Activated CD4-positive, alpha-beta memory T cell treated with anti-CD3 and anti-CD28 coated beads for 36 hours (primary cell): ENCODE measurements at regions not wholly inside any gene's neighbourhood (a gene's known extent, or its start where the extent isn't known, plus 50 kb on each side); places are given as distances from the start of the nearest gene placed in this dataset.

Source experiments
- CTCF ChIA-PET: fragments of 350-600 bp; sonication (Branson Sonifier 250); formaldehyde crosslinking; loops from one replicate; lab custom pipeline; 2021; ENCODE audit warnings: antibody characterized with exemption, inconsistent platforms; lab: Charles Lee
- POLR2A ChIA-PET: fragments of 350-600 bp; sonication (Branson Sonifier 250); formaldehyde crosslinking; loops from one replicate; lab custom pipeline; 2021; ENCODE audit warnings: antibody characterized with exemption; lab: Charles Lee
- DNase-seq: peaks from one replicate; pipeline ENCODE4 v3.0.0-alpha.2; 2020
- H3K27ac Mint-ChIP-seq: one replicate; pipeline ENCODE4 v1.8.0; 2021; ENCODE audit warnings: mixed read lengths
- H3K27me3 Mint-ChIP-seq: one replicate; pipeline ENCODE4 v1.8.0; 2021; ENCODE audit warnings: mixed read lengths
- H3K36me3 Mint-ChIP-seq: one replicate; pipeline ENCODE4 v1.8.0; 2021; ENCODE audit warnings: mixed read lengths
- H3K4me1 Mint-ChIP-seq: one replicate; pipeline ENCODE4 v1.8.0; 2021; ENCODE audit warnings: low read depth, mixed read lengths
- H3K4me3 Mint-ChIP-seq: one replicate; pipeline ENCODE4 v1.8.0; 2021; ENCODE audit warnings: mild to moderate bottlenecking, mixed read lengths
- H3K9me3 Mint-ChIP-seq: one replicate; pipeline ENCODE4 v1.8.0; 2021; ENCODE audit warnings: mixed read lengths
- intact Hi-C: fragments of 100-400 bp; cut with micrococcal nuclease; formaldehyde crosslinking; loops from one replicate; pipeline ENCODE4 v1.15.1; 2023

DNA sequence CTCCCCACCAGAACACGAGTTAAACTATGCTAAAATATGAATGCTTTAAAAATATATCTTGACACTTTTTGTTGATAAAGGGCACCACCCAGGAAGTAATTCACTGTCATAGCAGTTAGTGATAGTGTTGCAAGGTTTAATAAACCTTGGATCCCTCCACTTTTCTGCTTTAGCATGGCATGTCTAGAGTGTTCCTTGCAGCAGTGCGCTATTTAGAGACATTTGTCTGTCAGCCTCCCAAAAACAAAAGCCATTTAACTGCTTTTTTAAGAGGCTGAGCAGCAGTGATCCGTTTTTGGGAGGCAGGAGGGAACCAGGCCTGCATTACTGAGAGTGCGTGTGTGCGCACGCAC lies 69.6 kb upstream of the RAB11FIP2 start:
- Mint-ChIP-seq H3K27ac (no peak overlapping the region), H3K9me3 (no peaks in the 10 kb centered on the region), H3K27me3 (peaks cover 5% of the 10 kb centered on the region), H3K4me3 (no peak overlapping the region), H3K4me1 (no peaks in the 10 kb centered on the region), H3K36me3 (no peaks in the 10 kb centered on the region)
- ChIA-PET CTCF (no interaction called here), POLR2A (no interaction called here)
- DNase-seq = no peak
- intact Hi-C loops = no loop called here

DNA sequence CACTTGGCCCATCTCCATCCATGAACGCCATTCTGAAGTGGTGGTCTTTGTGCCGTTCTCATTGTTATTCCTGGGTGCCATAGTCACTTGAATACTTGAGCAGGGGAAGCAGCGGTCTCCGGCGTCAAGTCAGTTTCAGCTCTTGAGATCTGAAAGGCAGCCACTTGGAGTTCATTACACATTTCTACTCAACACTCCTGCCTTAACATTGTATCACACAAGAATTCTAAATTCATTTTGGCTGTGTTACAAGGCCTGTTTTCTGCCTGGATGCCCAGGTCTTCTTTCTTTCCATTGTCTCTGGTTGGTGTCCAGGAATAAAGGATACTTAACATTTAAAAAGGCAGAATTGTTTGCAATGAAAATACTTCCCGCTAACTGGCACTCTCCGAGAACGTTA lies 69.0 kb upstream of the RAB11FIP2 start:
- no peak overlapping the region for H3K4me3 Mint-ChIP-seq

DNA sequence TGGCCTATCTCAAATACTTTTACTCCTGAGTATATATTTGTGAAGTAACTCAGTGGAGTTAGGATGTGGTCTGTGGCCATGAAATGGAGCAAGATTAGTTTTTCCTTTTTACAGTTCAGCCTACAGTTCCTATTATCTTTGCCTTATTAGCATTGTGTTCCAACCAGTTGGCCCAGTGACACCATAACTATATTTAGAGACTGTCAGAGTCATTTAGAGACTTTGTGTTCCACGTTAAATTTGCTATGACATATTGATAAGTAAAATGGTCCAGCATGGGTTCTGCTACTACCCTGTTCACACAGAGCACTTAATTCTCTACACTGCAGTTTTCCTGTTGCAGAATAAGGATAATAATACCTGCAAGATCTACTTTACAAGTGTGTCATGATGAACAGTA lies 68.3 kb upstream of the RAB11FIP2 start:
- H3K4me1 Mint-ChIP-seq = peaks cover 2% of the 10 kb centered on the region
- intact Hi-C loops = no loop called here
- DNase-seq = no peak
- H3K36me3 Mint-ChIP-seq = no peaks in the 10 kb centered on the region
- POLR2A ChIA-PET = no interaction called here
- peaks cover 5% of the 10 kb centered on the region for H3K27me3 Mint-ChIP-seq
- H3K9me3 Mint-ChIP-seq = no peaks in the 10 kb centered on the region
- CTCF ChIA-PET = no interaction called here
- H3K4me3 Mint-ChIP-seq = no peak overlapping the region
- no peak overlapping the region for H3K27ac Mint-ChIP-seq

More for the DNA sequence above, 69.0 kb upstream of the RAB11FIP2 start:
- Mint-ChIP-seq H3K4me1 (peaks cover under 1% of the 10 kb centered on the region), H3K27ac (no peak overlapping the region), H3K9me3 (no peaks in the 10 kb centered on the region), H3K27me3 (peaks cover 5% of the 10 kb centered on the region), H3K36me3 (no peaks in the 10 kb centered on the region)
- no peak for DNase-seq
- intact Hi-C loops = no loop called here
- ChIA-PET CTCF (no interaction called here), POLR2A (no interaction called here)

DNA sequence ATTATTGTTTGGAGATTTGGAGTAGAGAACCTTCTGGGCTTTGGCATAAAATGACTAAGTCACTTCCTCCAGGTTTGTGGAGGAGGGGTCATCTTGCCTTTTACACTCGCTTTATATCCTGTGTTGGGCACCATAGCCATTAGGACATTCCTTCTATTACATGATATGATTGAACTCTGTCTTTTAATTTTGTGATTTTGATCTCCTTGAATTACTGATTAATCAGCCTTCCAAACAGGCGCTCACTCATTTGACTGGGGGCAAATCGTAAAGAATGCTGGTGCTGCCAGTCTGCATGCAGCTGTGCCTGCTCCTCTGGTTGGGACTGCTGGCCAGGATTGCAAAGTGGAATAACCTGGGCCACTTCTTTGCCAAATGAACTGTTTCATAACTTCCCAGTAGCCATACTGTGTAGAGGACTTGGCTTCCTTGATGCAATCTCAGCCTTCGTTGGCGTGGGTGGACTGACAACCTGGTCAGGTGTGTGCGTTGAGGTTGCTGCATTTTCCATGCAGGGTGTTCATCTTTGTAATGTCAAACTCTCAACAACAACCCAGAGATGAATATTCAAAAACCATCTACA lies 65.9 kb upstream of the RAB11FIP2 start:
- Mint-ChIP-seq H3K27ac (no peak overlapping the region), H3K36me3 (no peaks in the 10 kb centered on the region), H3K4me3 (no peak overlapping the region), H3K4me1 (peaks cover 2% of the 10 kb centered on the region), H3K9me3 (no peaks in the 10 kb centered on the region), H3K27me3 (no peaks in the 10 kb centered on the region)
- POLR2A ChIA-PET = no interaction called here
- CTCF ChIA-PET = no interaction called here
- DNase-seq = no peak
- intact Hi-C loops = no loop called here

DNA sequence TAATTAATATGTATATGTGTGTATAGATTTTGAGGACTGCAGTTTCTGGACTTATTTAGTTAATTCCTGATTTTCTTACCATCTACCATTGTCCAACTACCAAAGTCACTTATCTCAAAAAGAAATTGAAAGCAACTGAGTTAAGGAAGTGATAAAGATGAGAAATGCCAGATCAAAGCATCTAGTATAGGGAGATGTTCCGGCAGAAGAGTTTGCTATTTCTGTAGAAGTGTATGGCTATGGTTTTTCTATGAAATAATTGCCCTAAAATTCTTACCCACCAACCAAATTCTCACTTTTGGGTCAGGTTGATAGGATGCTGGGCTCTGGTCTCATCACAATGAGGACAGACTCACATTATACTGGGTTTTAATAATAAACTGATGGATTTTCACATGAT lies 64.0 kb upstream of the RAB11FIP2 start:
- DNase-seq = no peak
- no peak overlapping the region for H3K4me3 Mint-ChIP-seq
- intact Hi-C loops = no loop called here
- H3K9me3 Mint-ChIP-seq = no peaks in the 10 kb centered on the region
- H3K27me3 Mint-ChIP-seq = peaks cover 4% of the 10 kb centered on the region
- CTCF ChIA-PET = no interaction called here
- no peak overlapping the region for H3K27ac Mint-ChIP-seq
- peaks cover 7% of the 10 kb centered on the region for H3K4me1 Mint-ChIP-seq
- H3K36me3 Mint-ChIP-seq = no peaks in the 10 kb centered on the region
- POLR2A ChIA-PET = no interaction called here

DNA sequence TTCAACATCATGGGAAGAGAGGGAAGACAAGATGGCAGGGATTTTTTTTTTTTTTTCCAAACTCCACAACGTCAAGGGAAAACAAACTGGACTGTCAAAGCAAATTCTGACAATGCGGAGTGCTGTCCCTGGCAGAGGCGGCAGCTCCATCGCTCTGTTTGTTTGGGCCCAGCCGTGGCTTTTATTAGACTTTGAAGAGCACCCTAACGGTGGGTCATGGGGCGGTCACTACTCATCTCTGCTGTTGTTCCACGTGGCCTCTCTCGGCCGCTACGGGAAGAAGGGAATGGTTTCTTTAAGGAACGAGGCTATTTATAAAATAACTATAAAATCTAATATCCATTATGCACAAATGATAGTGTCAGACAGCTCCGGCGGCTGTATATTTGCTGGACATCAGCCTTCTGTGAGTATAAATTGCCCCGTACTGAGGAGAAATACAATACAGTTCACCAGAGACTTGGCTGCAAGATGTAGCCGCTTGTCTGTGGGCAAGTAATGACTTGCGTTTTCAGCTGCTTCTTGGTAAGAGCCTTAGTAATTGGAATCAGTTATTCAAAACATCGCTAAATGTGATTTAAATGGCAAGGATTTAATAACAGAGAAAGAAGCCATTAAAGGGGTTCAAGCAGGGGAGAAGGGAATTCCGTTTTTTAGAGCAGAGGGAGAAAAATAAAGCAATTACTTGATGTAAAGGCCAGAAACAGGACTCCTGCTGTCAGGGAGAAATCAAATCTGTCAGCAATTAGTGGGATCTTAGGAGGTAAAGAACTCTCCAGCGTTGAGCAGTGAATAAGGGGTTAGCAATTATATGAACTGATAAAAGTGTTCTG lies 61.7 kb upstream of the RAB11FIP2 start:
- Mint-ChIP-seq H3K27ac (no peak overlapping the region), H3K36me3 (no peaks in the 10 kb centered on the region), H3K9me3 (no peaks in the 10 kb centered on the region), H3K4me1 (peaks cover 7% of the 10 kb centered on the region), H3K4me3 (no peak overlapping the region), H3K27me3 (peaks cover 11% of the 10 kb centered on the region)
- intact Hi-C loops = no loop called here
- DNase-seq = no peak
- POLR2A ChIA-PET = no interaction called here
- CTCF ChIA-PET = no interaction called here

DNA sequence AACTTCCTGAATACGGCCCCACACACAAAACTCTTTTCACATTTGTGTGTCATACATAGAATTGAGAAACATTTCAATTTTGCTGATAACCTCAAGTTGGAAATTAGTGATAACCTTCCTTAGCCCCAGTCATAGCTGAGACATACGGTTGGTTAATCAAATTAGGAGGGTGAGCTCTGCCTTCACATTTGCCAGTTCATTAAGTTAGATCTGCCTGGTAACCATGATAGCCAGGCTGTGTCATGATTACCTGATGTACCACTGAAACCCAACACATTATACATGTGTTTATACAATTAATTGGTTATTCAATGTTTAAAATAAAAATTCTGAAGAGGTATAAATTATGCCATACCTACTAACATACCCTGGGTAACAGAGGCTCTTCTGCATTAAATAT lies 60.8 kb upstream of the RAB11FIP2 start:
- ChIA-PET POLR2A (no interaction called here), CTCF (no interaction called here)
- DNase-seq = no peak
- Mint-ChIP-seq H3K27me3 (peaks cover 13% of the 10 kb centered on the region), H3K4me3 (no peak overlapping the region), H3K36me3 (no peaks in the 10 kb centered on the region), H3K27ac (no peak overlapping the region), H3K4me1 (peaks cover 7% of the 10 kb centered on the region), H3K9me3 (no peaks in the 10 kb centered on the region)
- intact Hi-C loops = no loop called here

DNA sequence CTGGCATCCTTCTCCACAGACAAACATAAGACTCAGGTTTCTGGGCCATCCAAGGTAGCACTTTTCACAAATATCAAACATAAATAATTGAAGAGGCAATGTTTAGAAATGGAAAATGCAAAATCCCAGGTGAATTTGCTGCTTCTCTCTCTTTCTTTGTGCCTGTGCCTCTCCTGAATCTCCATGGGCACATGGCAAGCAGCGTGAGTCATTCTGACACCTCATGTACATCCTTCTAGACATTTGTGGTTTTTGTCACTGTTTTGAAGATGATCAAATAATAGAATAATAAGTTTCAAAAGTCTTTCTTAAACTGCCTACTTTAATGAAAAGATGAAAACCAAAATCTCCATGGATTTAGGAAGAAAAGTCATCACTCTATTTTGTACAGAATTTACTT lies 60.3 kb upstream of the RAB11FIP2 start:
- Mint-ChIP-seq H3K36me3 (no peaks in the 10 kb centered on the region), H3K4me3 (no peak overlapping the region), H3K9me3 (no peaks in the 10 kb centered on the region), H3K4me1 (peaks cover 7% of the 10 kb centered on the region), H3K27me3 (peaks cover 13% of the 10 kb centered on the region), H3K27ac (no peak overlapping the region)
- ChIA-PET CTCF (no interaction called here), POLR2A (no interaction called here)
- DNase-seq = no peak
- intact Hi-C loops = no loop called here

DNA sequence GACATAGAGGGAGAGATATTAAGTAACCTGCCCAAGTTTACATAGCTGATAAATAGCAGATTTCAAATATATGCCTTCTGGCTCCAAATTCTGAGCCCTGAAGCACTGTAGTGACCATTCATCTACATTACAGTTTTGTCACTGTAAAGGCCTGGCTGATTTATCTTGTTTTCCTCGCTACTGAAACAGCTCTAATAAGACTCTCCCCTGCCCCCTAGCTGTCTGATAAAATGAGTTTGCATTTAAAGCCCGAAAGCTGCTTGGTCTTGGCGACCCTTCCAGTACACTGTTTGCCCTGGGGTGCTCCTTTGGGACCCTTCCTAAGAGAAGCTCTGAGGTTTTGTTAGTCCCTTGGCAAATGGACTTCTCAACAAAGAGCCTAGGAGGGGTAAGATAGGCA lies 59.7 kb upstream of the RAB11FIP2 start:
- Mint-ChIP-seq H3K36me3 (no peaks in the 10 kb centered on the region), H3K27ac (no peak overlapping the region), H3K27me3 (peaks cover 15% of the 10 kb centered on the region), H3K9me3 (no peaks in the 10 kb centered on the region), H3K4me1 (peaks cover 7% of the 10 kb centered on the region), H3K4me3 (no peak overlapping the region)
- no peak for DNase-seq
- intact Hi-C loops = no loop called here
- ChIA-PET CTCF (interaction anchor here (1.4 kb wide), 1 partner anchor 610 kb away, joined by 3 read pairs; no protein-coding TSS in a partner anchor), POLR2A (no interaction called here)

DNA sequence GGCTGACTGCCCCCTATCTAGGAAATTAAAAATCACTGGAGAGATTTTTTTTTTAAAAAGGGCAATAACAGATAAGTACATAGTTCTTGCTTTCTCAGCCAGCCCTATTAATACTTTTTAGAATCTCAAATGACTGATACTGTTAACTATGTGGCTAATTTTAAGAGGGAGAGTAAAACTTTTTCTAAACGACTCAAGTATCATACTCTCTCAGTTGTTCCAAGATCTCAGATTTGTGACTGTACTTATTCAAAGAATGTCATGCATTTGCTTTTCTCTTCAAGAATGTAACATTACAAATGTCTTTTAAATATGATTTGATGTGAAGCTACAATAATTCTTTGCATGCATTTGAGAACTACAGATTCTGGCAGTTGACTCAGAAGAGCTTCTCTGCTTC lies 55.4 kb upstream of the RAB11FIP2 start:
- no peak for DNase-seq
- Mint-ChIP-seq H3K36me3 (no peaks in the 10 kb centered on the region), H3K9me3 (no peaks in the 10 kb centered on the region), H3K4me3 (no peak overlapping the region), H3K4me1 (peaks cover 2% of the 10 kb centered on the region), H3K27me3 (peaks cover 16% of the 10 kb centered on the region), H3K27ac (no peak overlapping the region)
- intact Hi-C loops = no loop called here
- ChIA-PET POLR2A (no interaction called here), CTCF (no interaction called here)

DNA sequence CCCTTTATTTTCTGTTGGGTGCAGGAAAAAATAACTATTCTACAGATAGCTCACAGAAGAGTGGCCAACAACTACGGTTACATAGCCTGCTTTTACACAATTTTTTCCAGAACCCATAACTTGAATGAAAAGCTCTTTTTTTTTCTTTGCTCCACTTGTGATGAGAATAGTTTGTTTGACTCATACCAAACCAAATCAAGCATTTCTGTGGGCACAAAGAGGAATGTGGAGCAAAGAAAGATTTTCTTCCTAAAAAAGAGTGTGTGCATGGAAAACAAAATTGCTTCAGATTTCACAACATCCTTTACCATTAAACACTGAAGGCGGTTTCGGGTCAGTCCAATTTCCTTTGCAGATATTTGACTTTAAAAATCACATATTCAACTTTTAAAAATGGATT lies 54.8 kb upstream of the RAB11FIP2 start:
- H3K4me3 Mint-ChIP-seq = no peak overlapping the region
- CTCF ChIA-PET = no interaction called here
- POLR2A ChIA-PET = no interaction called here
- no peaks in the 10 kb centered on the region for H3K36me3 Mint-ChIP-seq
- H3K27me3 Mint-ChIP-seq = peaks cover 16% of the 10 kb centered on the region
- H3K9me3 Mint-ChIP-seq = no peaks in the 10 kb centered on the region
- intact Hi-C loops = no loop called here
- DNase-seq = no peak
- H3K27ac Mint-ChIP-seq = no peak overlapping the region
- H3K4me1 Mint-ChIP-seq = no peaks in the 10 kb centered on the region
